ENCODE measurements at regions not wholly inside any gene's neighbourhood (a gene's known extent, or its start where the extent isn't known, plus 50 kb on each side); places are given as distances from the start of the nearest gene placed in this dataset.

GRCh38 chr18:25434745-25435144, 82.8 kb upstream of the ZNF521 start:
- Histone ChIP-seq H3K4me1 (peaks cover 3% of the 10 kb centered on the region), H3K27ac (no peak overlapping the region), H3K4me3 (no peak overlapping the region), H3K36me3 (ENCODE audit: low read depth, missing control alignments) (no peaks in the 10 kb centered on the region), H3K27me3 (no peaks in the 10 kb centered on the region), H3K9me3 (no peaks in the 10 kb centered on the region)
- WGBS, 2 donors = 83% methylated on average over 2 of the region's 2 CpGs
- no peak for TF ChIP-seq POLR2A (IDR thresholded peaks at IDR 0.05)
- TF ChIP-seq CTCF (IDR thresholded peaks at IDR 0.05) = no peak
- intact Hi-C loops (cut with DNase I; ENCODE audit: low total_unique reads) = no loop called here
- DNase-seq = no peak

- intact Hi-C loops (cut with DNase I; ENCODE audit: low total_unique reads) = no loop called here
- DNase-seq = no peak
- Histone ChIP-seq H3K36me3 (ENCODE audit: low read depth, missing control alignments) (no peaks in the 10 kb centered on the region), H3K27me3 (no peaks in the 10 kb centered on the region), H3K9me3 (no peaks in the 10 kb centered on the region), H3K4me1 (peaks cover 3% of the 10 kb centered on the region), H3K4me3 (no peak overlapping the region), H3K27ac (no peak overlapping the region)
- TF ChIP-seq CTCF (IDR thresholded peaks at IDR 0.05) (no peak), POLR2A (IDR thresholded peaks at IDR 0.05) (no peak)
- WGBS, 2 donors = 76 to 81% methylated on average over 3 of the region's 3 CpGs
Observed at GRCh38 chr18:25433590-25433989, 81.6 kb upstream of the ZNF521 start.

GRCh38 chr18:25425024-25425423, 73.1 kb upstream of the ZNF521 start:
- no peak for DNase-seq
- no peaks in the 10 kb centered on the region for H3K9me3 ChIP-seq
- TF ChIP-seq POLR2A (IDR thresholded peaks at IDR 0.05) = no peak
- TF ChIP-seq CTCF (IDR thresholded peaks at IDR 0.05) = no peak
- H3K36me3 ChIP-seq (ENCODE audit: low read depth, missing control alignments) = no peaks in the 10 kb centered on the region
- no peaks in the 10 kb centered on the region for H3K4me1 ChIP-seq
- no peak overlapping the region for H3K27ac ChIP-seq
- H3K27me3 ChIP-seq = no peaks in the 10 kb centered on the region
- intact Hi-C loops (cut with DNase I; ENCODE audit: low total_unique reads) = no loop called here
- no peak overlapping the region for H3K4me3 ChIP-seq
- 50 to 61% methylated on average over 5 of the region's 5 CpGs for WGBS, 2 donors

GRCh38 chr18:25423760-25424159, 71.8 kb upstream of the ZNF521 start:
- intact Hi-C loops (cut with DNase I; ENCODE audit: low total_unique reads) = no loop called here

More at GRCh38 chr18:25423760-25424159, 71.8 kb upstream of the ZNF521 start:
- TF ChIP-seq POLR2A (IDR thresholded peaks at IDR 0.05) (no peak), CTCF (IDR thresholded peaks at IDR 0.05) (no peak)
- no peak overlapping the region for H3K4me3 ChIP-seq
- 84 to 91% methylated on average over 2 of the region's 2 CpGs for WGBS, 2 donors
- no peaks in the 10 kb centered on the region for H3K27me3 ChIP-seq
- no peak for DNase-seq
- no peak overlapping the region for H3K27ac ChIP-seq
- no peaks in the 10 kb centered on the region for H3K36me3 ChIP-seq (ENCODE audit: low read depth, missing control alignments)
- H3K4me1 ChIP-seq = no peaks in the 10 kb centered on the region
- H3K9me3 ChIP-seq = no peaks in the 10 kb centered on the region
